ENCODE measurements at regions not wholly inside any gene's neighbourhood (a gene's known extent, or its start where the extent isn't known, plus 50 kb on each side); places are given as distances from the start of the nearest gene placed in this dataset.
"Not testable (repeated sequence)": the region's sequence is repeated elsewhere in the genome, so short reads cannot be mapped to it uniquely, and the experiment has no call there.

DNA sequence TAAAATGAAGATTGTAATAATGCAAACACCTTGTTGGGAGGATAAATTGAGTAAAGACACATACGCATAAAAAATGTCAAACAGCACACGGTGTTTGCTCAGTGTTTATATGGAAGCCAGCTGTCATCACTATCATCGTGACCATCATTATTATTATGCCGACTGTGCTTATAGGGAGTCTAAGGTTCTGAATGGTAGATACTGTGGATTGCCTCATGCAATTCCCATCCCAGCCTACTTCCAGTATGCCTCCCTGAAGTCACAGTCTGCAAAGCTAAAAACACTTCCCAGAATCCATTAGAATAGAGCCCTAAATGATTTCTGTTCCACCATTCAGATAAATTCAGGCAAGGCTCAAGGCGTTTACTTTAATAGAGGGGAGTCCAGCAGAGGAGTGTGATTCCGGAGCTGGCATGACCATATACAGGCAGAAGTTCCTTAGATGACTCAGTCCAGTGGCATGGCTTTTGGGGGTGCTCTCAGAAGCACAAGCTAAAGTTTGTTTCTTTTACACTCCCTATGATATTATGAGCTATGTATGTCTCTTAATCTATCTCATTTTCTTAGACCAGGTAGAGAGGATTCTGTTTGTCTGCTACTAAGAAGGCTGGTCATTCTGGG is 148.7 kb downstream of the MEX3B start:
- no peak for DNase-seq

DNA sequence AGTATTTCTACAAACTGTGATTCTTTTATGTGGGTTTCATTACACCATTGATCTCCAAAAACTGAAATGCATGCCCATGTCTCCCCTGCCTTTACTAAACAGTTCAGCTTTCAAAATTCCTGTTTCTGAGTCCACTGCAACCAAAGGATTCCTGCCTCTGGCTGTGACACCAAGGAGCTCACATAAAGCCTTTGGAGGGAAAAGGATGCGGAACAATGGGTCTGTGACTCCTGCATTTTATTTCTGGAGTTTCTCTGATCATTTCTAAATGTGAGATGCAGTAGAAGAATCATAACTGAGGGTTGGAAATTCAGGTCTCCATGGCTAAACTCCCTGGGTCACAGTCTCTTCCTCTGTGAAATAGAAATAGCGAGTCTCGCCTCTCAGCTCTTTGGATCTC is 149.5 kb downstream of the MEX3B start:
- DNase-seq: no peak

GRCh38 chr15:81895723-81896122 is 150.1 kb downstream of the MEX3B start:
- no peak for DNase-seq

- DNase-seq: no peak
These were observed 151.8 kb downstream of the MEX3B start for GRCh38 chr15:81894061-81894460.

- DNase-seq: no peak
These were observed 152.5 kb downstream of the MEX3B start for GRCh38 chr15:81893182-81893835.

GRCh38 chr15:81890496-81890895 is 155.3 kb downstream of the MEX3B start:
- no peak for DNase-seq

DNA sequence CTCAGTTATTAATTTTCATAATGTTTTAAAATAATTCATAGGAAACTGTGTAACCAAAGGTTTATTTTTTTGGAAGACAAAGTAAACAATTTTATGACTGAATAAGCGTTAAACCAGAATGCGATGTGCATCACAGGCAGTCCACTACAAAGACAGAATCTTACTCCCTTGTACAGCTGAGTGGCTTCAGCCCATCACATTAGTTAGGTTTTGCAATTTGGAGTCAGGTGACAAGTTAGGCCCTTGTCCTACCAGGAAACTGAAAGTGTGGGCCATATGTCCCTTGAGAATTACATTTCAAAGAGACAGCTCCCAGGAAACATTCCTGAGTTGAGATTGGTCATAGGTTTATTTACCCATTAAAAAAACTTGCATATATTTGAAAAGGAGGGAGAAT is 156.3 kb downstream of the MEX3B start:
- DNase-seq: no peak

GRCh38 chr15:81888748-81889484 is 156.9 kb downstream of the MEX3B start:
- peak; percentile 65 for DNase-seq

DNA sequence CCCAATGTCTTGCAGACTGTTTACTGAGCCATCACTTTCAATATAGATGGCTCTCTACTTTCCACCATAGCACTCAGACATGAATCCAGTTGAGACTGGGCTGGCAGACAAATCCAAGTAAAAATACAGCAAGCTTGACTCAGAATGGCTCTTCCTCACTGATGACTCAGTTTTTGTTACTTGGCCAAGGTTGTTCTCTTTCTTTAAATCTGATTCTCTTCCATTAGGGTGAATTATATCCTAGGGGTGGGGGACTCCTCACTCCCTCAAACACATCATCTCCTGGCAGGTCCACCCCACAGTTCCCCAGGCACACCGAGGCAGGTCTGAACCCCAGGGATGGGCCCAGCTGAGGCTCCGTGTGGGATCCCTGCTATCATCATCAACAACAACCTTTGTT is 157.9 kb downstream of the MEX3B start:
- no peak for DNase-seq

DNA sequence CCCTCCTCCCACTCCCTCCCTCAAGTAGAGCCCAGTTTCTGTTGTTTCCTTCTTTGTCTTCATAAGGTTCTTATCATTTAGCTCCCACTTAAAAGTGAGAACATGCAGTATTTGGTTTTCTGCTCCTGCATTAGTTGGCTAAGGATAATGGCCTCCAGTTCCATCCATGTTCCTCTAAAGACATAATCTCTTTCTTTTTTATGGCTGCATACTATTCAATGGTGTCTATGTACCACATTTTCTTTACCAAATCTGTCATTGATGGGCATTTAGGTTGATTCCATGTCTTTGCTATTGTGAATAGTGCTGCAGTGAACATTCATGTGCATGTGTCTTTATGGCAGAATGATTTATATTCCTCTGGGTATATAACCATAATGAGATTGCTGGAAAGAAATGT is 158.6 kb downstream of the MEX3B start:
- DNase-seq: not testable (repeated sequence)

GRCh38 chr15:81886591-81886990 is 159.2 kb downstream of the MEX3B start:
- no peak for DNase-seq

GRCh38 chr15:81886080-81886479 is 159.7 kb downstream of the MEX3B start:
- no peak for DNase-seq

DNA sequence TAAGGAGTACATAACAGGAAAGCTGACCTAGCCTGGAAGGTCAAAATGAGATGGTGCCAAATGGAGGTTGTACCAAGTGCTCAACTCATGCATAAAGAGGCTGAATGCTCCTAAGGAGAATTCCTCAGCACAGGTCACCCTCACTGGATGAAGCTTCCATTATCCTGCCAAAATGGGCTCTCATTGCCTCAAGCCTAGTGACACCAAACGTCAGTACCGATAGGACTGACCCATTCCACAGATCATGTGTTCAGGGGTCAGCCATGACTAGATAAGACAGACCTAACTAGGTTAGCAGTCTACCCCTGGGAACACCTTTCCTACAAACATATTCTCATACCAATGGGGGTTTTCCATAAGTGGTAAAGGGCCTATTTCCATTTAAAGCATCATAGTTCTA is 160.7 kb downstream of the MEX3B start:
- no peak for DNase-seq

GRCh38 chr15:81882504-81882903 is 163.3 kb downstream of the MEX3B start:
- no peak for DNase-seq

DNA sequence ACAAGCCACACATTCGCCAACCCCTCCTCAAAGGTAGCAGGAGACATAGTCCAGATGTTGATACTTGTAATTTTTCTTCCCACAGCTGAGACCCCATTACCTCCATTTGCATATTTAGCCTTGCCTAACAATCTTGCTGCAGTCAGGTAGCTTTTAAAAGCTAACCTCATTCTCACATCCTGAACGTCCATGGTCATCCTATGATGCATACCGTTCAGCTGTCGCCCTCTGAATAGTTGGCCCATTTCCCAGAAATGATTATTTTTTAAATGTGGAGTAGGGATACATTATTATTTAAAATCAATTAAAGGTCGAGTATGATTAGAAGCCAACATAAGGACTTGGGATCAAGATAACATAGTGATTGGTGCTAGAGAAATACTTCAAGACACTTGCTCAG is 165.0 kb downstream of the MEX3B start:
- DNase-seq: peak; percentile 33

DNA sequence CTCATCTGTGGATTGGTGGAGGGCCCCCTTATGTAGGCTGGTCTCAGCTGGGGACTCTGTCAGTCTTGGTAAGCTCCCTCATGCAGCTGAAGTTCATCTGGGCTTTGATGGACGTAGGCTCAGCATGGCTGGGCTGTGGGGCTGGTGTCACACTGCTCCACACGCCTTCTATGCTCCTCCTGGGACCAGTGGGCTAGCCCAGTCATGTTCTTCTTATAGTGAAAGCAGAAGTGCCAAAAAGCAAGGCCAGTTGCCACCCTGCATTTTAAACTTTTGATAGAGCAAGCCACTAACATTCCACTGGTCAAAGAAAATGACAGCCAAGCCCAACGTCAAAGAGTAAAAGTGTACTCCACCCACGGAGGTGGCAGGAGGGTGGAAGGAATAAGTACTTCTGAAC is 165.5 kb downstream of the MEX3B start:
- DNase-seq: no peak

DNA sequence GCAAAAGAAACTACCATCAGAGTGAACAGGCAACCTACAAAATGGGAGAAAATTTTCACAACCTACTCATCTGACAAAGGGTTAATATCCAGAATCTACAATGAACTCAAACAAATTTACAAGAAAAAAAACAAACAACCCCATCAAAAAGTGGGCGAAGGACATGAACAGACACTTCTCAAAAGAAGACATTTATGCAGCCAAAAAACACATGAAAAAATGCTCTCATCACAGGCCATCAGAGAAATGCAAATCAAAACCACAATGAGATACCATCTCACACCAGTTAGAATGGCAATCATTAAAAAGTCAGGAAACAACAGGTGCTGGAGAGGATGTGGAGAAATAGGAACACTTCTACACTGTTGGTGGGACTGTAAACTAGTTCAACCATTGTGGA is 170.1 kb downstream of the MEX3B start:
- DNase-seq: not testable (repeated sequence)

- DNase-seq: not testable (repeated sequence)
These were observed 175.1 kb downstream of the MEX3B start for GRCh38 chr15:81870746-81871106.

GRCh38 chr15:81870062-81870745 is 175.6 kb downstream of the MEX3B start:
- DNase-seq: not testable (repeated sequence)

DNA sequence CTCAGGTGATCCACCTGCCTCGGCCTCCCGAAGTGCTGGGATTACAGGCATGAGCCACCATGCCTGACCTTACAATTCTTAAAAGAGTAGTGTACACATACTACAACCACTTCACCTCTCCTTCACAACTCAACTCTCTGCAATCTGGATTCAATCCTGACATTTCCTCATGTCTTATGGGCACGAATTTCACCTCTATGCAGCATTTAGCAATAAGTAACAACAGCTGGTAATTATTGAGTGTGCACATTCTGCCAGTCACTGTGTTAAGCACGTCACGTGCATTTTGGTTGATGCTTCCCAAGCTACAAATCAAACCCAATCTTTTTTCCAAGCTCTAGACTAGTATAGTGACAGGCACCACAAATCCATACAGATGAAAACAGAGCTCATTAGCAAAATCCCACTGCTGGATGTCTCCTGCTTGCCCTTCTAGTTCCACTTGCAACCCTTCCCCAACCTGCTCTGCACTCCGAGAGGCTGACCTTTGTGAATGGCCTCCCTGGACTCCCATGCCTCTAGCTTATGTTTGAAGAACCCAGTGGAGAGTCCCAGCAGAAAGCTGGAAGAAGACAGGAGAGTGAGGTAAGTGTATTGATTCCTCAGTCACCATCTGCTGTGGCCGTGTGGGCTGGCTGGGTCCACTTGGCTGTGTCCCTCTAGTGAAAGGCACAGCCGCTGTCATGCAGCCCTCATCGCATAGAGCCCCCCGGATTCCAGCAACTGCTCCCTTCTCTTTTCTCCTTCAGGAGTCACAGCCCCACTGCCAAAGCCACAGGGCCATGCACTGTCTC is 176.5 kb downstream of the MEX3B start:
- DNase-seq: no peak

DNA sequence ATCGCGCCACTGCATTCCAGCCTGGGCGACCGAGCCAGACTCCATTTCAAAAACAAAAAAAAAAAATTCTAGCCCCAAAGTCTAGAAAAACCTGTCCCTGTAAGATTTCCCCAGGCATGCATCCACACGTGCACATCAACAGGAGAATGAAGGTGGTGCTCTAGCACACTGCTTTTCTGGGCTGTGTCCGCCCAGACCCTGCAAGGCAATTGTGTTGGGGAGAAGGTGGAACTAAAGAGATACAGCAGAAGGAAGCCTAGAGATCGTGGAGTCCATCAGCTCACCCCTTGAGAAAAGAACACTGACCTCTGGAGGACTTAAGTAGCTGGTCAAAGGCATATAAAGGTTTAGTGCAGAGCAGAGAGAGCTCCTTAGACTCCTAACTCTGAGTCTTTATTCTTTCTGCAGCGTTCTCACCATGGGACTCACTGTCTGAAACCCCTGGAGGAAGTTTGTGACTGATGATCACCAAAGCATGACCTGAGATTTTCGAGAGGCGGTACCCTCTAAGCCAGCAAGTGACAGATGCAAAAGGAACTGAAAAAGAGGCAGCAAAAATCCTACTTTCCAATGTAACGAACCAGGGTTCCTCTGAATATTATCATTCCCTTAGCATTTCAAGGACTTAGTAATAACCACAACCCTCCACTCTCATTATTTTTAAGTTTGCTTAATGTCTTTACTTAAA is 179.8 kb downstream of the MEX3B start:
- DNase-seq: no peak

- no peak for DNase-seq
These were observed 182.7 kb downstream of the MEX3B start for GRCh38 chr15:81863162-81863561.
